Hematopoietic multipotent progenitor cell treated with erythropoietin and hydrocortisone succinate and interleukin-3 and kit ligand, for 6 days (in vitro differentiated cells): ENCODE measurements at regions not wholly inside any gene's neighbourhood (a gene's known extent, or its start where the extent isn't known, plus 50 kb on each side); places are given as distances from the start of the nearest gene placed in this dataset.

Experiments
- DNase-seq: peaks from one replicate; pipeline ENCODE4 v3.0.0-alpha.2; 2015

DNA sequence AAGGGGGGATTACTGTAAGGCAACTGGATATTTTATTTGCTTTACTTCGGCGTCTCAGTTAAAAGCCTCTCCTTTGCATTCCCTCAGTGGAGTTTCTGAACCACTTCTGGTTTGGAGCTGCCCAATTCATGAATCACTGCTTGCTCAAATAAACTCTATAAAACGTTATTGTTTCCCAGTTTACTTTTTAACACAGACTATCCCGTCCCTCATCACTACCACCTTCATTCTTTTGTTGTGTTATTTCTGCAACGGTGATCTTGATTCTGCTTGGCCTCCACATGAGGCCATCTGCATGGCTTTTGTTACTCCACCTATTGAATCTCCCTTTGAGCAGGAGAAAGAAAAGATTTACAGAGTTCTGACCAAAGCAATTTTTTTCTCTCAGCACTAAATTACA lies 104.0 kb upstream of the PLEKHA5 start:
- no peak for DNase-seq

- no peak for DNase-seq
Measured at GRCh38 chr12:19026034-19026433, 103.5 kb upstream of the PLEKHA5 start.

DNA sequence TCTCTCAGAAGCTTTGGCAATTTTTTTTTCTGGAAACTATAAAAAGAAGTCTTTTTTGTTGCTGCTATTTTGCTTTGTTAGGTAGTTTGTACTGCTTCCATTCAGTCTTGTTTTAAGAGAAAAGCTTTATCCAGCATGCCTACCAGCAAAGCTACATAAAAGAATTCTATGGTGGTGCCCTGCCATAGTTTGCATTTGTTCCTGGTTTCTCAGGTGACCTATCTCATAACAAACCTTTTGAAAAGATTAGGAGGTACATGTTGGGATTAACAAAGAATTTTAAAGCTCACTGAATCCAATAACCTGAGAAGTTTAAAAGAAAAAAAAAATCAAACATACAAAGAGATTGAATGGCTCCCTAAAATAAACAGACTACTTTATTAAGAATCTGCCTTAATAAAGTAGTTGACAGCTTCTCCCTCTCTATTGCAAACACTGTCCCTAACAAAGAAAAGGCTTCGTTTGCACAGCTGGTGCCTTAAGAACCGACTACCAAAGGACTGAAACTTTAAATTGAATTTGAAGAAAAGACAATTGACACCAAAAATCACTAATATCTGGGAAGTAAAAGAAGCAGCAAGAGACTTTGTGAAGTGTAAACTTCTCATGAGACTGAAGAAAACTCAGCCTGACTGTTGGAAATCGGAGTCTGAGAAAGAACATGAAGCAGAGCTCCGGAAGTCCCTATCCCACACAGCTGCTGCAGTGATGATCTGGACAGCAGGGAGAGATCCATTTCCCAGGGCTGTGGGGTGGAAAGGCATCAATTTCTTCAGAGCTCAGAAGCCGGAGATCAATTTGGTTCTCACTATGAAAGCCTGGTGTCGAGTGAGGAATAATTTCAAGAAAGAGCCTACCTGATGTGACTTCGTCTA lies 102.7 kb upstream of the PLEKHA5 start:
- no peak for DNase-seq

GRCh38 chr12:19030180-19030579 lies 99.4 kb upstream of the PLEKHA5 start:
- no peak for DNase-seq

GRCh38 chr12:19030603-19031002 lies 98.9 kb upstream of the PLEKHA5 start:
- no peak for DNase-seq

DNA sequence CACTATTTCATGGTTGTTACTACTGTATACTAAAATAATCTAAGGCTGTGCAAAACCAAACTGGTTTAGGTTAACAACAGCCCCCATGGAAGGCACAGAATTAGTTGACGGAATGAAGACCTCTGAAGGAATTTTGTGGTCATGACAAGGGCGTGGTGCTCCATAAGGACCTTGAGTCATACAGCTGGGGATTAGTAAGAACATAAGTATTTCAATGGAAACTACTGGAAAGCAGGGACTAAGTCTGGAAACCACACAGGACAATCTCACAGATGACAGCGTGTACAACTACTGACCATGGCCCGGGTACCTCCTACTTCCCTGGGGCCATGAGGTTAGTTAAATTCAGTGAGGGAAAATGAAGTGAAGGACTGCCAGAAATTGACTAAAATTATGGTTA lies 98.5 kb upstream of the PLEKHA5 start:
- no peak for DNase-seq

DNA sequence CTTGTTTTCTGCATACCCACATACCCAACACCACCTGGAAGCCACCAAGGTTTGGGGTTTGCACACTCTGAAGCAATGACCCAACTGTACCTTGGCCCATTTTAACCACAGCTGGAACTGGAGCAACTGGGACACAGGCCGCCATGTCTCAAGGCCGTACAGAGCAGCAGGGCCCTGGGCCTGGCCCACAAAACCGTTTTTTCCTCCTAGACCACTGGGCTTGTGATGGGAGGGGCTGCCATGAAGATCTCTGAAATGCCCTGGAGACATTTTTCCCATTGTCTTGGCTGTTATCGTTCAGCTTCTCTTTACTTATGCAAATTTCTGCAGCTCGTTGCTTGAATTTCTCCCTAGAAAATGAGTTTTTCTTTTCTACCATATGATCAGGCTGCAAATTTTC lies 96.7 kb upstream of the PLEKHA5 start:
- no peak for DNase-seq

DNA sequence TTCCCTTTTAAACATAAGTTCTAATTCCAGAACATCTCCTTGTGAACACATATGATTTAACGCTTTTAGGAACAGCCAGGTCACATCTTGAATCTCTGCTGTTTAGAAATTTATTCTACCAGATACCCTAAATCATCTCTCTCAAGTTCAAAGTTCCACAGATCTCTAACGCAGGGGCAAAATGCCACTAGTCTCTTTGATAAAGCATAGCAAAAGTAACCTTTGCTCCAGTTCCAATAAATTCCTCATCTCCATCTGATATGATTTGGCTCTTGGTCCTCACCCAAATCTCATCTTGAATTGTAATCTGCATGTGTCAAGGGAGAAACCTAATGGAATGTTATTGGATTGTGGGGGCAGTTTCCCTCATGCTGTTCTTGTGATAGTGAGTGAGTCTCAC lies 96.3 kb upstream of the PLEKHA5 start:
- DNase-seq: no peak

DNA sequence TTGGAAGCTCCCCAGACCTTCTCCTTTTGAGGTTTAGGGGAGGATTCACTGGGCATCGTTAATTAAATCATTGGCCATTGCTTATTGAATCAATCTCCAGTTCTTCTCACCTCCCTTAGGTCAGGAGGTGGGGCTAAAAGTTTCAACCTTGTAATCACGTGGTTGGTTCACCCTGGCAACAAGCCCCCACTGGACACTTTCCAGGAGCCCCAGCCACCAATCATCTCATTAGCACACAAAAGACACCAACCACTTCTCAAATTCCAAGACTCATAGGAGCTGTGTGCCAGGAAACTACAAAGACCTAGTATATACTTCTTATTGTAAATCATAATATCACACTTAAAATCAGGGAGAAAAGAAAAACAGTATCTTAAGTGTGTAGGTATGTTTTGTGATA lies 94.6 kb upstream of the PLEKHA5 start:
- no peak for DNase-seq

- DNase-seq: no peak
Measured at GRCh38 chr12:19035536-19035935, 94.0 kb upstream of the PLEKHA5 start.

GRCh38 chr12:19036673-19037357 lies 92.7 kb upstream of the PLEKHA5 start:
- no peak for DNase-seq

DNA sequence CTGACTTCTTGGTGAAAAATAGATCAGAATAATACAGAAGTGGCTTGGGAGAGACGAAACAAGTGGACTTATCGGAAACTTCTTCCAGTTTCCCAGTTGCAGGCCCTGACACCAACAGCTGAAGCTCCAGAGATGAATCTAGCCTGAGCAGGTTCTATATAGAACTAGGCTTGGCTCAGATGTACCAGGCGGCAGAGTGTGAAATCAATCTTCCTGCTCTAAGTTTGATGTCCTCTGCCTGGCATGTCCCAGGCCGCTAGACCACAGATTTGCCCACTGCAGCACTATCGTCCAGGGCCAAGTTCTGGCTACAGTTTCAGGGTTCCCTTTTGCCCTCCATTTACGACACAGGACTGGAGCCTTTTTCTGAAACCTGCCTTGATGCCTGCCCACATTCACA lies 91.3 kb upstream of the PLEKHA5 start:
- no peak for DNase-seq

DNA sequence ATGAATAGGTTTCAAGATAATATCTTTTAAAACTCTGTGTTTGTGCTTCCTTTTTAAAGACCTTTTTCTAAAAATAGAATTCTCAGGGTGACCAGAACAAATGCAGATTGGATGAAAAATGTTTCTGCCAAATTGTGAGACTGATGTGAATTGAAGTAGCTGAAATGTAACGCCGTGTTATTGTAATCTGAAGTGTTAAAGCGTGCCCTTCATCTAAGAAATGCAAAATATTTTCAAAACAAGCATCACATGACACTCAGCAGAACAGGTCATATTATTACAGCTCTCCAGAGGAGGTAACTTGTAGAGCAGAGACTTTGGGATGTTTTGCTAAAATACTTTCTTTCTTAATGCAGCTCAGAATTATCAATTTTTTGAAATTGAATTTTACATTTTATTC lies 90.0 kb upstream of the PLEKHA5 start:
- no peak for DNase-seq

DNA sequence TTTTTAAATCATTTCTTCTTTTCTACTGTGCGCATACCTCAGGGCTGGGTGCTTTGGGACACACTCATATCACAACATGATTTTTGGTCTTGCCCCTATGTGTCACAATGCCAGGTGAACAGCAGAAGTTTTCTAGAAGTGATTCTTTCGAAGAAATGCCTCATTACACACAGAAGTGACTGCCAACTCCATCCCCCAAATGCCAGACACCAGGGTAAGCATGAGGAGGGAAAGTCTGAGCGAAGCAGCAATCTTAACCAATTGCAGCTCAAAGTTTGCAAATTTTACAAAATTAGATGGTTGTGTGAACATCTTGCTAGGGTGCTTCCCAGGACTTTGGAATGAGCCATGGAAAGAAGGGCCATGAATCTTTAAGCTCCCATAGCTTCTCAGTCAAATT lies 87.3 kb upstream of the PLEKHA5 start:
- DNase-seq: no peak

DNA sequence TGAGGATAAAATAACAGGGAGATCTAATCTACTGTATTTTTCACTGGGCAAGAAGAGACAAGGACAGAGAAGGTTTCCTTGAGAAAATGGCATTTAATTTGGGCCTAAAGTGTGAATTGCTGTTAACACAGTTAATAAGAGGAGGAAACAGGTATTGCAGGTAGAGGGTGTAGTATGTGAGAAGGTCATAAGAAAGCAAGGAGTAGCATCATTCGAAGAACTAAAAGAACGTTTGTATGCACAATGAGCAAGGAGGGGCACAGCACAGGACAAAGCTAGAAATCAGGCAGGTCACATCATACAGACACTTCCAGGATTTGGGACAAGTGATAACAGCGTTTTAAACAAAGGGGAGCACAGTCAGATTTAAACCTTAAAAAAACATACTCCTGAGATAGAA lies 85.1 kb upstream of the PLEKHA5 start:
- no peak for DNase-seq

GRCh38 chr12:19044891-19045290 lies 84.6 kb upstream of the PLEKHA5 start:
- DNase-seq: no peak

DNA sequence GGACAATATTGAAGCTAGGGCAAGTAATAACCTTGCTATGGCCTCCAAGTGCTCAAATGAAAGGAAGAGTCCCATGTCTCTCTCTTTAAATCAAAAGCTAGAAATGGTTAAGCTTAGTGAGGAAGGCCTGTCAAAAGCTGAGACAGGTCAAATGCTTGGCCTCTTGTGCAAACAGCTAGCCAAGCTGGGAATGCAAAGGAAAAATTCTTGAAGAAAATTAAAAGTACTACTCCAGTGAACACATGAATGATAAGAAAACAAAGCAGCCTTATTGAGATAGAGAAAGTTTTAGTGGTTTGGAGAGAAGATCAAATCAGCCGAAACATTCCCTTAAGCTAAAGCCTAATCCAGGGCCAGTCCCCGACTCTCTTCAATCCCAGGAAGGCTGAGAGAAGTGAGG lies 84.1 kb upstream of the PLEKHA5 start:
- DNase-seq: no peak

- DNase-seq: no peak
Measured at GRCh38 chr12:19048943-19049342, 80.6 kb upstream of the PLEKHA5 start.

- no peak for DNase-seq
Measured at GRCh38 chr12:19052689-19053088, 76.8 kb upstream of the PLEKHA5 start.

GRCh38 chr12:19053218-19053617 lies 76.3 kb upstream of the PLEKHA5 start:
- DNase-seq: no peak

DNA sequence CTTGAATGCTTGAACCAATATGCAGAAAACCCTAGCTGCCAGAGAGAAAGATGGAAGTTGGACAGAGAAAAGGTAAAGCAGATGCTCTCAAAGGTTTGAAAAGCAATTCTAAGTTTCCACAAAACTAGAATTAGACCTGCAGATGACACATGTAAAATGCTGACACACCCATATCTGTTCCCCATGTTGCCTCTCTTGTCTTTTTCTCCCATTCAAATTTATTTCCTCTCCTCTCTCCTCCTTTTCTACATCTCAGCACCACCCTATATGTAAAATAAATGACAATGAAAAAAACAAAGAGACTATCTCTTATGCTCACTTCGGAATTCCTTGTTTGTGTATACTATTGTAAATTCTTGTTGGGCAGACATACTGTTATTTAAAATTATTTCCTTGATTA lies 75.5 kb upstream of the PLEKHA5 start:
- no peak for DNase-seq

DNA sequence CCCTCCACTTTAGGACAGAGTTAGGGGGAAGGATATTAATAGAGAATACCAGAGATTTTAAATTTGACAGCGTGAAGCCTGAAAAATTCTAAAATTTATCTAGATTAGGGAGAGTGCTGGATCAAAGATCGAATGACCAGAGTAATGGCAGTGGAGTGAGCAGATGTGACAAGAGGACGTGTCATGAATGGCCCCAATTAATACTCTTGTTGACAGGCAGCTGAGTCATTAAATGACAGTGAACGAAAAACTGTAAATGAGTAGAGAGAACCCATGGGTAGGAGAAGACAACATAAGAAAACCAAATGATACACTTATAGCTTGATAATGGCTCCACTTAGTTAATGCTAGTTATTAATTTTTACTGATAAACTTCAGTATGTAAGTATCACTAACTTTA lies 73.9 kb upstream of the PLEKHA5 start:
- no peak for DNase-seq

- DNase-seq: no peak
Measured at GRCh38 chr12:19058235-19059021, 71.1 kb upstream of the PLEKHA5 start.

DNA sequence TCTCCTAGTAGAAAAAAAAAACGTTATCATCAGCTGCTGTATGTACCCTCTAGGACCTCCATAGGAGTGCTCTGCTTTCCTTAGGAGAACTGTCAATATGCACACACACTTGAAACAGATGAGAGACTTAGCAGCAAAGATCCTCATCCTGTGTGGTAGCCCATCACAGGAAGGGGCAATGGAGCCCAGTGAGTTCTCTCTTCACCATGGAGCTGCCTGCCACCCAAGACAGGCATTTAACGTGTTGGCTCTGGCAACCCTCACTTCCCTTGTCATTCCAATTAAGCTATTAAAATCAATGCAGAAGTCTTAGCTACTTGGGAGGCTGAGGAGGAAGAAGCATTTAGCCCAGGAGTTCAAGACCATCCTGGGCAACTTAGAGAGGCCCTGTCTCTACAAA lies 64.8 kb upstream of the PLEKHA5 start:
- no peak for DNase-seq
